Activated T-cell treated with anti-CD3 and anti-CD28 coated beads for 1 hour (primary cell): ENCODE measurements at regions not wholly inside any gene's neighbourhood (a gene's known extent, or its start where the extent isn't known, plus 50 kb on each side); places are given as distances from the start of the nearest gene placed in this dataset.
"Not testable (repeated sequence)": the region's sequence is repeated elsewhere in the genome, so short reads cannot be mapped to it uniquely, and the experiment has no call there.

Experiments used
- DNase-seq: peaks from one replicate; pipeline ENCODE4 v3.0.0-alpha.2; 2020; ENCODE audit warnings: low read depth

GRCh38 chr5:136621743-136622142 lies 256.4 kb upstream of the TRPC7 start:
- DNase-seq = no peak

GRCh38 chr5:136620621-136621020 lies 255.3 kb upstream of the TRPC7 start:
- no peak for DNase-seq

- no peak for DNase-seq
These were observed 254.7 kb upstream of the TRPC7 start for GRCh38 chr5:136620016-136620419.

- no peak for DNase-seq
These were observed 254.2 kb upstream of the TRPC7 start for GRCh38 chr5:136619556-136619955.

GRCh38 chr5:136615251-136616119 lies 250.1 kb upstream of the TRPC7 start:
- no peak for DNase-seq

- DNase-seq = no peak
These were observed 247.9 kb upstream of the TRPC7 start for GRCh38 chr5:136613230-136613629.

GRCh38 chr5:136605638-136606037 lies 240.3 kb upstream of the TRPC7 start:
- DNase-seq = no peak

- DNase-seq = no peak
These were observed 235.0 kb upstream of the TRPC7 start for GRCh38 chr5:136600306-136600705.

- DNase-seq = no peak
These were observed 233.6 kb upstream of the TRPC7 start for GRCh38 chr5:136598802-136599404.

GRCh38 chr5:136594416-136594815 lies 229.1 kb upstream of the TRPC7 start:
- no peak for DNase-seq

- no peak for DNase-seq
These were observed 225.2 kb upstream of the TRPC7 start for GRCh38 chr5:136590581-136590980.

- DNase-seq = no peak
These were observed 220.9 kb upstream of the TRPC7 start for GRCh38 chr5:136586196-136586595.

GRCh38 chr5:136584474-136584873 lies 219.1 kb upstream of the TRPC7 start:
- DNase-seq = no peak

GRCh38 chr5:136579238-136579637 lies 213.9 kb upstream of the TRPC7 start:
- no peak for DNase-seq

- not testable (repeated sequence) for DNase-seq
These were observed 204.5 kb upstream of the TRPC7 start for GRCh38 chr5:136569875-136570274.

GRCh38 chr5:136565457-136565856 lies 200.1 kb upstream of the TRPC7 start:
- DNase-seq = not testable (repeated sequence)

GRCh38 chr5:136565050-136565449 lies 199.7 kb upstream of the TRPC7 start:
- DNase-seq = not testable (repeated sequence)

GRCh38 chr5:136564431-136564830 lies 199.1 kb upstream of the TRPC7 start:
- not testable (repeated sequence) for DNase-seq

- no peak for DNase-seq
These were observed 198.1 kb upstream of the TRPC7 start for GRCh38 chr5:136563489-136563888.

- DNase-seq = no peak
These were observed 194.8 kb upstream of the TRPC7 start for GRCh38 chr5:136560126-136560525.

- no peak for DNase-seq
These were observed 194.3 kb upstream of the TRPC7 start for GRCh38 chr5:136559651-136560050.

- DNase-seq = not testable (repeated sequence)
These were observed 181.8 kb upstream of the TRPC7 start for GRCh38 chr5:136547096-136547495.

- DNase-seq = not testable (repeated sequence)
These were observed 181.1 kb upstream of the TRPC7 start for GRCh38 chr5:136546441-136546840.
